SU-DHL-6 (cell line): ENCODE measurements at regions not wholly inside any gene's neighbourhood (a gene's known extent, or its start where the extent isn't known, plus 50 kb on each side); places are given as distances from the start of the nearest gene placed in this dataset.

Experiments used
- H2AFZ ChIP-seq: fragments of 200-600 bp; sonication (generic); 2 replicates; pipeline ENCODE4 v1.6.1; 2014; ENCODE audit warnings: low read depth, mild to moderate bottlenecking, moderate library complexity, mixed read lengths, antibody characterized with exemption, low read length; ENCODE audit not compliant: severe bottlenecking
- H3F3A ChIP-seq: fragments of 200-600 bp; shearing (Covaris generic); 2 replicates; pipeline ENCODE4 v1.6.0; 2016; ENCODE audit warnings: antibody characterized with exemption, mild to moderate bottlenecking; ENCODE audit not compliant: insufficient read depth
- H3K27ac ChIP-seq: fragments of 200-600 bp; sonication (generic); 2 replicates; pipeline ENCODE4 v1.5.1; 2016; ENCODE audit warnings: low read depth, mild to moderate bottlenecking, low read length, moderate library complexity, mixed read lengths
- H3K27me3 ChIP-seq: fragments of 200-600 bp; sonication (generic), shearing (Covaris generic); 2 replicates; pipeline ENCODE4 v1.6.0; 2014; ENCODE audit warnings: mild to moderate bottlenecking, low read length
- H3K36me3 ChIP-seq: fragments of 200-600 bp; sonication (generic); 2 replicates; pipeline ENCODE4 v1.6.1; 2014; ENCODE audit warnings: mild to moderate bottlenecking, low read length, mixed read lengths
- H3K4me2 ChIP-seq: fragments of 300-600, 200-600 bp; shearing (Covaris generic), sonication (generic); 2 replicates; pipeline ENCODE4 v1.6.0; 2014; ENCODE audit warnings: low read length, low read depth, mild to moderate bottlenecking; ENCODE audit not compliant: poor library complexity, severe bottlenecking
- H3K4me3 ChIP-seq: fragments of 200-600 bp; sonication (generic); 2 replicates; pipeline ENCODE4 v1.5.1; 2014; ENCODE audit warnings: antibody characterized with exemption, low read length, mild to moderate bottlenecking, mixed read lengths; ENCODE audit not compliant: insufficient read depth, poor library complexity, severe bottlenecking
- H3K79me2 ChIP-seq: fragments of 200-600 bp; sonication (generic); 2 replicates; pipeline ENCODE4 v1.6.1; 2014; ENCODE audit warnings: mild to moderate bottlenecking, low read length, moderate library complexity; ENCODE audit not compliant: insufficient read depth
- H3K9ac ChIP-seq: fragments of 200-600 bp; sonication (generic); 2 replicates; pipeline ENCODE4 v1.7.0; 2014; ENCODE audit warnings: mild to moderate bottlenecking, low read length
- H3K9me2 ChIP-seq: fragments of 200-600 bp; sonication (generic); replicated peaks from 2 replicates; pipeline ENCODE4 v1.6.1; 2014; ENCODE audit warnings: low read length; ENCODE audit not compliant: insufficient read depth
- H3K9me3 ChIP-seq: fragments of 200-600 bp; sonication (generic); 2 replicates; pipeline ENCODE4 v1.6.1; 2014; ENCODE audit warnings: low read length, mixed read lengths; ENCODE audit not compliant: insufficient read depth
- H4K20me1 ChIP-seq: fragments of 200-600 bp; sonication (generic); 2 replicates; pipeline ENCODE4 v1.6.1; 2014; ENCODE audit warnings: low read depth, mild to moderate bottlenecking, antibody characterized with exemption, low read length, moderate library complexity, mixed read lengths
- CTCF ChIP-seq: fragments of 200-600 bp; sonication (generic); IDR thresholded peaks from one replicate; pipeline ENCODE4 v1.5.1; 2017; ENCODE audit warnings: antibody characterized with exemption, mild to moderate bottlenecking, low read length, moderate library complexity; ENCODE audit not compliant: insufficient read depth, poor library complexity, severe bottlenecking
- EZH2phosphoT487 ChIP-seq: fragments of 200-600 bp; sonication (generic), shearing (Covaris generic); conservative IDR thresholded peaks from 2 replicates; pipeline ENCODE4 v1.6.1; 2018; ENCODE audit warnings: mild to moderate bottlenecking, antibody characterized with exemption, low read length, moderate library complexity, mixed read lengths

GRCh38 chr2:123101434-123101833 is 923.7 kb upstream of the CNTNAP5 start:
- no peak overlapping the region for H3K27ac ChIP-seq
- H3K9ac ChIP-seq: no peak overlapping the region
- no peaks in the 10 kb centered on the region for H3K9me3 ChIP-seq
- no peaks in the 10 kb centered on the region for H3K27me3 ChIP-seq
- H3K79me2 ChIP-seq: no peaks in the 10 kb centered on the region
- H2AFZ ChIP-seq: no peak overlapping the region
- H3F3A ChIP-seq: no peaks in the 10 kb centered on the region
- H3K36me3 ChIP-seq: no peaks in the 10 kb centered on the region
- H3K4me2 ChIP-seq: no peak overlapping the region
- TF ChIP-seq CTCF: no peak
- no peak for TF ChIP-seq EZH2phosphoT487
- H3K4me3 ChIP-seq: no peak overlapping the region
- no peaks in the 10 kb centered on the region for H3K9me2 ChIP-seq
- H4K20me1 ChIP-seq: no peaks in the 10 kb centered on the region

- Histone ChIP-seq H3K27me3 (no peaks in the 10 kb centered on the region), H3K27ac (no peak overlapping the region), H3K79me2 (no peaks in the 10 kb centered on the region), H3K4me2 (no peak overlapping the region), H3F3A (no peaks in the 10 kb centered on the region), H3K36me3 (no peaks in the 10 kb centered on the region), H3K4me3 (no peak overlapping the region), H3K9me2 (no peaks in the 10 kb centered on the region), H4K20me1 (no peaks in the 10 kb centered on the region), H3K9ac (no peak overlapping the region), H3K9me3 (no peaks in the 10 kb centered on the region), H2AFZ (no peak overlapping the region)
- TF ChIP-seq CTCF (no peak), EZH2phosphoT487 (no peak)
Measured at GRCh38 chr2:123103902-123104301, 921.2 kb upstream of the CNTNAP5 start.

GRCh38 chr2:123116595-123116994 is 908.5 kb upstream of the CNTNAP5 start:
- Histone ChIP-seq H3F3A (no peaks in the 10 kb centered on the region), H3K9me2 (no peaks in the 10 kb centered on the region), H3K4me3 (no peak overlapping the region), H3K9me3 (no peaks in the 10 kb centered on the region), H3K27ac (no peak overlapping the region), H2AFZ (no peak overlapping the region), H4K20me1 (no peaks in the 10 kb centered on the region), H3K27me3 (no peaks in the 10 kb centered on the region), H3K9ac (no peak overlapping the region), H3K79me2 (no peaks in the 10 kb centered on the region), H3K4me2 (no peak overlapping the region), H3K36me3 (no peaks in the 10 kb centered on the region)
- no peak for TF ChIP-seq EZH2phosphoT487
- no peak for TF ChIP-seq CTCF

GRCh38 chr2:123127236-123127635 is 897.9 kb upstream of the CNTNAP5 start:
- H3K36me3 ChIP-seq: no peaks in the 10 kb centered on the region
- no peak overlapping the region for H3K9ac ChIP-seq
- no peak overlapping the region for H2AFZ ChIP-seq
- no peaks in the 10 kb centered on the region for H3K9me2 ChIP-seq
- H3K4me2 ChIP-seq: no peak overlapping the region
- no peaks in the 10 kb centered on the region for H3K27me3 ChIP-seq
- no peaks in the 10 kb centered on the region for H3K79me2 ChIP-seq
- H4K20me1 ChIP-seq: no peaks in the 10 kb centered on the region
- TF ChIP-seq EZH2phosphoT487: no peak
- TF ChIP-seq CTCF: no peak
- no peak overlapping the region for H3K4me3 ChIP-seq
- no peaks in the 10 kb centered on the region for H3F3A ChIP-seq
- H3K9me3 ChIP-seq: no peaks in the 10 kb centered on the region
- no peak overlapping the region for H3K27ac ChIP-seq
